ENCODE measurements at regions not wholly inside any gene's neighbourhood (a gene's known extent, or its start where the extent isn't known, plus 50 kb on each side); places are given as distances from the start of the nearest gene placed in this dataset.
A peak's percentile ranks its signal among the peaks of the same experiment; 100 is the strongest.

- FAIRE-seq, result peak; percentile 5
Measured at GRCh38 chr7:124489082-124489819, 276.3 kb downstream of the GPR37 start.

GRCh38 chr7:124482229-124482628 lies 283.4 kb downstream of the GPR37 start:
- no peak for FAIRE-seq

- FAIRE-seq, result no peak
Measured at GRCh38 chr7:124480821-124481290, 284.7 kb downstream of the GPR37 start.

GRCh38 chr7:124480036-124480820 lies 285.4 kb downstream of the GPR37 start:
- FAIRE-seq, result no peak

GRCh38 chr7:124462249-124462648 lies 303.3 kb downstream of the GPR37 start:
- peak; percentile 95 for FAIRE-seq

GRCh38 chr7:124460555-124460954 lies 305.0 kb downstream of the GPR37 start:
- no peak for FAIRE-seq

- no peak for FAIRE-seq
Measured at GRCh38 chr7:124460056-124460450, 305.5 kb downstream of the GPR37 start.

GRCh38 chr7:124459101-124460055 lies 306.2 kb downstream of the GPR37 start:
- no peak for FAIRE-seq

GRCh38 chr7:124457841-124458240 lies 307.8 kb downstream of the GPR37 start:
- no peak for FAIRE-seq

GRCh38 chr7:124456286-124456685 lies 309.3 kb downstream of the GPR37 start:
- no peak for FAIRE-seq

- FAIRE-seq, result no peak
Measured at GRCh38 chr7:124452186-124452585, 313.4 kb downstream of the GPR37 start.

GRCh38 chr7:124449896-124450295 lies 315.7 kb downstream of the GPR37 start:
- FAIRE-seq, result no peak

GRCh38 chr7:124444696-124445480 lies 320.7 kb downstream of the GPR37 start:
- FAIRE-seq, result no peak

- FAIRE-seq, result no peak
Measured at GRCh38 chr7:124443762-124444161, 321.8 kb downstream of the GPR37 start.

- peak; percentile 21 for FAIRE-seq
Measured at GRCh38 chr7:124440081-124440480, 325.5 kb downstream of the GPR37 start.

- no peak for FAIRE-seq
Measured at GRCh38 chr7:124432009-124432578, 333.5 kb downstream of the GPR37 start.

GRCh38 chr7:124429923-124430322 lies 335.7 kb downstream of the GPR37 start:
- no peak for FAIRE-seq

- no peak for FAIRE-seq
Measured at GRCh38 chr7:124428781-124429180, 336.8 kb downstream of the GPR37 start.

- no peak for FAIRE-seq
Measured at GRCh38 chr7:124426621-124427020, 339.0 kb downstream of the GPR37 start.

- FAIRE-seq, result no peak
Measured at GRCh38 chr7:124423863-124424262, 341.7 kb downstream of the GPR37 start.

GRCh38 chr7:124422081-124422480 lies 343.5 kb downstream of the GPR37 start:
- no peak for FAIRE-seq

- no peak for FAIRE-seq
Measured at GRCh38 chr7:124420367-124420766, 345.2 kb downstream of the GPR37 start.

All from islet of Langerhans (tissue), 1 donor.